RWPE2 (cell line): ENCODE measurements at regions not wholly inside any gene's neighbourhood (a gene's known extent, or its start where the extent isn't known, plus 50 kb on each side); places are given as distances from the start of the nearest gene placed in this dataset.

Source experiments
- ATAC-seq: fragments of 200-7000 bp; cut with Tn5 transposase; 3 replicates; pipeline ENCODE4 v1.9.1; 2021; ENCODE audit warnings: low read depth
- DNase-seq: peaks from one replicate; pipeline ENCODE4 v3.0.0-alpha.2; 2020; ENCODE audit warnings: low spot score
- H3K27ac ChIP-seq: fragments of 450-650 bp; 2 replicates; pipeline ENCODE4 v1.5.1; 2017; ENCODE audit warnings: mild to moderate bottlenecking; ENCODE audit not compliant: poor library complexity, severe bottlenecking
- H3K27me3 ChIP-seq: fragments of 250-450 bp; sonication (Bioruptor Pico); 2 replicates; pipeline ENCODE4 v1.5.1; 2021; ENCODE audit warnings: mild to moderate bottlenecking, moderate library complexity; ENCODE audit not compliant: insufficient read depth, poor library complexity, severe bottlenecking
- H3K36me3 ChIP-seq: fragments of 250-450 bp; sonication (Bioruptor Pico); 2 replicates; pipeline ENCODE4 v1.5.1; 2020; ENCODE audit warnings: low read depth, mild to moderate bottlenecking, moderate library complexity
- H3K4me1 ChIP-seq: fragments of 250-450 bp; sonication (Bioruptor Pico); 2 replicates; pipeline ENCODE4 v1.5.1; 2021; ENCODE audit warnings: mild to moderate bottlenecking, moderate library complexity; ENCODE audit not compliant: insufficient read depth, poor library complexity, severe bottlenecking
- H3K4me3 ChIP-seq: fragments of 250-450 bp; sonication (Bioruptor Pico); 2 replicates; pipeline ENCODE4 v1.5.1; 2021; ENCODE audit warnings: mild to moderate bottlenecking, moderate library complexity; ENCODE audit not compliant: severe bottlenecking
- H3K9me3 ChIP-seq: fragments of 250-450 bp; sonication (Bioruptor Pico); 2 replicates; pipeline ENCODE4 v1.5.1; 2021; ENCODE audit warnings: mild to moderate bottlenecking, moderate library complexity; ENCODE audit not compliant: severe bottlenecking
- TF ChIP-seq, protein P1 (sequence below): fragments of 450-650 bp; IDR thresholded peaks from one replicate; pipeline ENCODE4 v1.5.1; 2017; ENCODE audit warnings: mild to moderate bottlenecking, moderate library complexity; ENCODE audit not compliant: poor library complexity, severe bottlenecking

DNA sequence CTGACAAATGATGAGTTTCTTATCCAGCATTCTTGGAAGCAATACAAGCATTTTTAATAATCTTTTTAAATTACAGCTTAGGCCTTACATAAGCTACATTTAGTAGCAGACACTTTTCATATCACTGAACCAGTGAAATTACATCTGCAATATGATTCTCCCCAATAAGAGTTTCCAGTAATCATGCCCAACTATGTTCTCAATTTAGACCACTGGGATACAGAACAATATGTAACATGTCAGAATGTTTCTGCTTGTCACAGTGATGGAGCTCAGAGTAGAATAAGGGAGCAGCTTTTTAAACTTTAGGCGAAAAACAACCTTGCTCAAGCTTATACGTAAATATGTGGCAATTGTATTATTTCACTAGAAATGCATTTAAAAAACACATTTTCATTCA is 1132.2 kb downstream of the FAT4 start:
- Histone ChIP-seq H3K27ac (no peak overlapping the region), H3K4me3 (no peak overlapping the region), H3K27me3 (no peaks in the 10 kb centered on the region), H3K36me3 (no peaks in the 10 kb centered on the region), H3K4me1 (no peaks in the 10 kb centered on the region), H3K9me3 (no peaks in the 10 kb centered on the region)
- ATAC-seq (no peak), DNase-seq (no peak)
- TF ChIP-seq, protein P1, sequence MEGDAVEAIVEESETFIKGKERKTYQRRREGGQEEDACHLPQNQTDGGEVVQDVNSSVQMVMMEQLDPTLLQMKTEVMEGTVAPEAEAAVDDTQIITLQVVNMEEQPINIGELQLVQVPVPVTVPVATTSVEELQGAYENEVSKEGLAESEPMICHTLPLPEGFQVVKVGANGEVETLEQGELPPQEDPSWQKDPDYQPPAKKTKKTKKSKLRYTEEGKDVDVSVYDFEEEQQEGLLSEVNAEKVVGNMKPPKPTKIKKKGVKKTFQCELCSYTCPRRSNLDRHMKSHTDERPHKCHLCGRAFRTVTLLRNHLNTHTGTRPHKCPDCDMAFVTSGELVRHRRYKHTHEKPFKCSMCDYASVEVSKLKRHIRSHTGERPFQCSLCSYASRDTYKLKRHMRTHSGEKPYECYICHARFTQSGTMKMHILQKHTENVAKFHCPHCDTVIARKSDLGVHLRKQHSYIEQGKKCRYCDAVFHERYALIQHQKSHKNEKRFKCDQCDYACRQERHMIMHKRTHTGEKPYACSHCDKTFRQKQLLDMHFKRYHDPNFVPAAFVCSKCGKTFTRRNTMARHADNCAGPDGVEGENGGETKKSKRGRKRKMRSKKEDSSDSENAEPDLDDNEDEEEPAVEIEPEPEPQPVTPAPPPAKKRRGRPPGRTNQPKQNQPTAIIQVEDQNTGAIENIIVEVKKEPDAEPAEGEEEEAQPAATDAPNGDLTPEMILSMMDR: no peak

DNA sequence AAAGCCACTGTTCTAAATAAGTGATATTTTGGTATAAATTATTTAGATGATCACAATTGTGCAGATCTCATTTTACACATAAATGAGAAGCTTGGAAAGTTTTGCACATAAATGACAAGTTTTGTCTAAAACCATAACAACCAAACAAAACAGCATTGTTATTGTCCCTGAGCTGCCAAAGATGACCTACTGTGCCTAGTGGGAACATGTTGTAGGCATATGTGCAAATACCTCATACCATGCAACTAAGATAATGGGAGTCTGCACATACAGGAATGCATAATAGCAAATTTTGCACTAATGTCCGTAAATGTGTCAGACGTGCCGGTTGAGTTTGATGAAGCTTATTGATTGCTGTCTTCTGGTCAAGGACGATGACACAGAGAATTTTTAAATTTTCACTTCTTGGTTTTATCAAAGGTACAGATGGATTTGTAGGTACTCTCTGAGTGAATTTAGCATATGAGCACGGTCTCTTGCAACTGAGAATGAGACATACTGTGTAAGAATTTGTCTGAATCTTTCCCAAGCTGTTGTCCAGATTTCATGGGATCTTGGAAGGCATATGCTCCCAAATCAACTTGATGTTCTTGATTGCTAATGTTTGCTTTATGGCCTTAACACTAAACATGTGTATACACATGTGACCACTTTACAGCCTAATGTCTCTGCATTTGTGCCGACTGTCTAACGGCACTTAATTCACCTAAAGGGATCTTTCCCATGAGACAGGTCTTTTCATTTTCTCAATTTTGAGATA is 1133.5 kb downstream of the FAT4 start:
- DNase-seq: no peak
- Histone ChIP-seq H3K9me3 (no peaks in the 10 kb centered on the region), H3K27me3 (no peaks in the 10 kb centered on the region), H3K36me3 (no peaks in the 10 kb centered on the region), H3K27ac (no peak overlapping the region), H3K4me3 (no peak overlapping the region), H3K4me1 (no peaks in the 10 kb centered on the region)
- ATAC-seq: no peak
- TF ChIP-seq, protein P1: no peak

DNA sequence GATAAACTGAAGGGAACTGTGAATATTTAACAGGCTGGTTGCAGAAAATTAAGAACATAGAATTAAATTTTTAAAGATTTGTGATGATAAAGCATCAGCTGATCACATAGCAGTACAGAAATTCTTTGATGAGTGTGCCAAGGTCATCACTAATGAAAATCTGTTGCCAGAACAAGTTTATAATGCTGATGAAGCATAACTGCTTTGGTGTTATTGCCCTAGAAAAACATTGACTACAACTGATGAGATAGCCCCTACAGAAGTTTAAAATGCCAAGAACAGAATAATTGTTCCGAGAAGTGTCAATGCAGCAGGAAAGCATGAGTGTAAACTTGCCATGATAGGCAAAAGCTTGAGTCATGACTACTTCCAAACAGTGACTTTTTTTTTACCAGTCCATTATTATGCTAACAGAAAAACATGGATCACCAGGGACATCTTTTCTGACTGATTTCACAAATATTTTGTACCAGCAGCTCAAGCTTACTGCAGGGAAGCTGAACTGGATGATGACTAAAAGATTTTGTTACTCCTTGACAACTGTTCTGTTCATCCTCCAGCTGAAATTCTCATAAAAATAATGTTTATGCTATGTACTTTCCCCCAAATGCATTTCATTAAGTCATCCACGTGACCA is 1136.6 kb downstream of the FAT4 start:
- TF ChIP-seq, protein P1: no peak
- no peak overlapping the region for H3K4me3 ChIP-seq
- no peak for DNase-seq
- no peak overlapping the region for H3K27ac ChIP-seq
- H3K27me3 ChIP-seq: no peaks in the 10 kb centered on the region
- H3K9me3 ChIP-seq: no peaks in the 10 kb centered on the region
- no peaks in the 10 kb centered on the region for H3K4me1 ChIP-seq
- no peak for ATAC-seq
- H3K36me3 ChIP-seq: no peaks in the 10 kb centered on the region

DNA sequence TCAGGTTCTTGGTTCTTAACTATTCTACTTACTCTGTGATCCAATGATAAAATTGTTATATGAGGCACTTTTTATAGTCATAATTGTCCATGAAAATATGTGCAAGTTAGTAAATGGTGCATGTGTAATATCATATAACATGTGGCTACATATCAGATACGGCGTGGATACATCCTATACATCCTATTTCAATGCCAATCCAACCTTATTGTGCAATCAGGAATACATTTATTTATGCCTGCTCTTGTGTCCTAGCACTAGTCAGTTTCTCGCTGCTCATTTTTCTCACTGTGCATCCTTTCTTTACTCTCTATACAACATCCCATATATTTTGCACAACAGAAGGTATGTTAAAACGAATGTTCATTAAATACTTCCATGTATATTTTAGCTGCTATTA is 1141.1 kb downstream of the FAT4 start:
- H3K27ac ChIP-seq: no peak overlapping the region
- no peaks in the 10 kb centered on the region for H3K4me1 ChIP-seq
- H3K9me3 ChIP-seq: no peaks in the 10 kb centered on the region
- TF ChIP-seq, protein P1: no peak
- no peaks in the 10 kb centered on the region for H3K36me3 ChIP-seq
- H3K27me3 ChIP-seq: no peaks in the 10 kb centered on the region
- H3K4me3 ChIP-seq: no peak overlapping the region
- DNase-seq (no peak), ATAC-seq (no peak)

DNA sequence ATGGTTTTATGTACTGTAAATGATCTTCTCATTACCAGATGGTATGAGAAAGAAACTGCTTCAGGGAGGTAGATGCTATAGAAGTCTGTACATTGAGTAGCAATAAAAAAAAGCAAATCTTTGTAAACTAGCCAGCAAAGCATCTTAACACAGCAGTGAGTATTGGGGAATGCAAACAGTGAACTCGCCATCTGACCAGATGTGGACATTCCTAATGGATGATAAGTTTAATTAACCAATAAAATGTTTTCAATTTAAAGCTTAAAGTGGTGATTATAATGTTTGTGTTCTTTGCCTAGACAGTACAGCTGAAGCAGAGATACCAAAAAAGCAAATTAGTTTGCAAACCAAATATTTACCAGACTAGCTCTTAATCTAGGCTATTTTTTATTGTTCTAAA is 1144.2 kb downstream of the FAT4 start:
- DNase-seq (no peak), ATAC-seq (no peak)
- Histone ChIP-seq H3K36me3 (no peaks in the 10 kb centered on the region), H3K27me3 (no peaks in the 10 kb centered on the region), H3K27ac (no peak overlapping the region), H3K4me1 (no peaks in the 10 kb centered on the region), H3K9me3 (no peaks in the 10 kb centered on the region), H3K4me3 (no peak overlapping the region)
- TF ChIP-seq, protein P1: no peak
